Esophagus muscularis mucosa (tissue), 4 donors: ENCODE measurements at regions not wholly inside any gene's neighbourhood (a gene's known extent, or its start where the extent isn't known, plus 50 kb on each side); places are given as distances from the start of the nearest gene placed in this dataset.

Experiments
- EP300 ChIP-seq: sonication (generic); formaldehyde crosslinking; IDR thresholded peaks from one replicate; pipeline ENCODE4 v1.6.1; 2017; ENCODE audit warnings: antibody characterized with exemption
- POLR2A ChIP-seq: fragments of 450-650 bp; IDR thresholded peaks from one replicate; pipeline ENCODE4 v1.6.1; 2017; ENCODE audit warnings: antibody characterized with exemption, moderate library complexity, mild to moderate bottlenecking, low read depth
- POLR2AphosphoS5 ChIP-seq, 2 donors: sonication (generic); formaldehyde crosslinking; IDR thresholded peaks; one replicate each; pipeline ENCODE4 v1.6.1; 2017; ENCODE audit warnings: antibody characterized with exemption in 2 of 2
- TF ChIP-seq, protein P1 (sequence below), 3 experiments: fragments of 200-600 bp in 2 of 3; fragments of 450-650 bp in 1 of 3; sonication (generic) in 2 of 3; IDR thresholded peaks; one replicate each; pipeline ENCODE4 v1.5.1; 2017 to 2019; ENCODE audit warnings: antibody characterized with exemption in 3 of 3, mild to moderate bottlenecking in 2 of 3, moderate library complexity in 1 of 3

DNA sequence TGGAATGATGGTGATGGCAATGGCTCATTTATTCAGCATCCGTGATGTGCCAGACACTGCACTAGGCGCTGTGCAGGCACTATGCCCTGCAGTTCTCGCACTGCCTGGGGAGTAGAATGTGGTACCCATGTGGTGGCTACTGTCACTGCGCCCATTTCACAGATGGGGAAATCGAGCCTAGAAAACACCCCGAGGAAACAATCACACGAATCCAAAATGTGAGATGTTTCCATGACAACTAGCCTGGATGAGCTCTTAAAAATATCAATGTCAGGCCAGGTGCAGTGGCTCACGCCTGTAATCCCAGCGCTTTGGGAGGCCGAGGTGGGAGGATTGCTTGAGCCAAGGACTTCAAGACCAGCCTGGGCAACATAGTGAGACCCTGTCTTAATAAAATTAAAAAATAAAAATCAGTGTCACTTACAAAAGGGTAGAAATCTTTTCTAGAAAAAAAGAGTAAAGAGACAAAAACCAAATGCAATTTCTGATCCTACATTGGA, 57.9 kb upstream of the TNRC6A start:
- TF ChIP-seq POLR2A (no peak), POLR2AphosphoS5 (IDR thresholded peaks at IDR 0.05) (no peak), EP300 (no peak)
- TF ChIP-seq, protein P1, sequence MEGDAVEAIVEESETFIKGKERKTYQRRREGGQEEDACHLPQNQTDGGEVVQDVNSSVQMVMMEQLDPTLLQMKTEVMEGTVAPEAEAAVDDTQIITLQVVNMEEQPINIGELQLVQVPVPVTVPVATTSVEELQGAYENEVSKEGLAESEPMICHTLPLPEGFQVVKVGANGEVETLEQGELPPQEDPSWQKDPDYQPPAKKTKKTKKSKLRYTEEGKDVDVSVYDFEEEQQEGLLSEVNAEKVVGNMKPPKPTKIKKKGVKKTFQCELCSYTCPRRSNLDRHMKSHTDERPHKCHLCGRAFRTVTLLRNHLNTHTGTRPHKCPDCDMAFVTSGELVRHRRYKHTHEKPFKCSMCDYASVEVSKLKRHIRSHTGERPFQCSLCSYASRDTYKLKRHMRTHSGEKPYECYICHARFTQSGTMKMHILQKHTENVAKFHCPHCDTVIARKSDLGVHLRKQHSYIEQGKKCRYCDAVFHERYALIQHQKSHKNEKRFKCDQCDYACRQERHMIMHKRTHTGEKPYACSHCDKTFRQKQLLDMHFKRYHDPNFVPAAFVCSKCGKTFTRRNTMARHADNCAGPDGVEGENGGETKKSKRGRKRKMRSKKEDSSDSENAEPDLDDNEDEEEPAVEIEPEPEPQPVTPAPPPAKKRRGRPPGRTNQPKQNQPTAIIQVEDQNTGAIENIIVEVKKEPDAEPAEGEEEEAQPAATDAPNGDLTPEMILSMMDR (IDR thresholded peaks at IDR 0.05): no peak
